H1 (cell line): ENCODE measurements at regions not wholly inside any gene's neighbourhood (a gene's known extent, or its start where the extent isn't known, plus 50 kb on each side); places are given as distances from the start of the nearest gene placed in this dataset.
"Not testable (repeated sequence)": the region's sequence is repeated elsewhere in the genome, so short reads cannot be mapped to it uniquely, and the experiment has no call there.

ENCODE experiments used
- CTCF ChIA-PET: fragments of 300-600 bp; sonication (Branson Sonifier 250); formaldehyde crosslinking; loops from one replicate; lab custom pipeline; 2021; ENCODE audit not compliant: partially characterized antibody; lab: Charles Lee
- POLR2A ChIA-PET: fragments of 300-600 bp; sonication (Branson Sonifier 250); formaldehyde crosslinking; loops from one replicate; lab custom pipeline; 2021; ENCODE audit warnings: inconsistent platforms; ENCODE audit not compliant: partially characterized antibody; lab: Charles Lee
- DNase-seq, 2 experiments: peaks; one replicate each; pipeline versions ENCODE4 v3.0.0 to v3.0.0-alpha.2; 2010 to 2022; ENCODE audit warnings: low spot score in 2 of 2, low read depth in 1 of 2, mixed read lengths in 1 of 2
- FAIRE-seq: peaks from 2 replicates; lab custom pipeline; 2011; peaks lifted over from hg19 to GRCh38; lab: Jason Lieb, UNC
- H2AFZ ChIP-seq: 2 replicates; pipeline ENCODE4 v1.8.1; 2012; ENCODE audit warnings: low read length, inconsistent platforms
- H2AK5ac ChIP-seq: 2 replicates; pipeline ENCODE4 v1.6.1; 2013; ENCODE audit warnings: low read depth, low read length
- H2BK120ac ChIP-seq: replicated peaks from 2 replicates; pipeline ENCODE3; 2013; ENCODE audit warnings: low read depth, low read length, inconsistent platforms
- H2BK12ac ChIP-seq: 2 replicates; pipeline ENCODE4 v1.6.1; 2013; ENCODE audit warnings: low read depth, low read length
- H2BK15ac ChIP-seq: 2 replicates; pipeline ENCODE4 v1.6.1; 2013; ENCODE audit warnings: low read length
- H2BK20ac ChIP-seq: 2 replicates; pipeline ENCODE4 v1.6.1; 2013; ENCODE audit warnings: low read length
- H2BK5ac ChIP-seq: 2 replicates; pipeline ENCODE4 v1.6.1; 2013; ENCODE audit warnings: low read depth, low read length
- H3K14ac ChIP-seq: 2 replicates; pipeline ENCODE4 v1.6.1; 2013; ENCODE audit warnings: inconsistent platforms; ENCODE audit not compliant: insufficient read length
- H3K18ac ChIP-seq: 2 replicates; pipeline ENCODE4 v1.6.1; 2013; ENCODE audit warnings: low read length; ENCODE audit errors: extremely low read depth
- H3K23ac ChIP-seq: 2 replicates; pipeline ENCODE4 v1.6.1; 2013; ENCODE audit warnings: inconsistent platforms; ENCODE audit not compliant: insufficient read length
- H3K23me2 ChIP-seq: 2 replicates; pipeline ENCODE4 v1.6.1; 2013; ENCODE audit warnings: low read depth, low read length
- H3K27ac ChIP-seq: 2 replicates; pipeline ENCODE4 v1.6.1; 2011; ENCODE audit warnings: low read depth, low read length, inconsistent platforms
- H3K27me3 ChIP-seq, 4 experiments: replicated peaks in 1 of 4; 1 replicate in 1 of 4; 2 replicates in 3 of 4; pipeline versions ENCODE4 v1.6.1 to v1.8.1; 2011 to 2013; ENCODE audit warnings: low read length in 3 of 4, mild to moderate bottlenecking in 3 of 4, inconsistent platforms in 2 of 4, mixed read lengths in 2 of 4, moderate library complexity in 1 of 4; ENCODE audit not compliant: control insufficient read depth in 3 of 4, insufficient read depth in 3 of 4; ENCODE audit errors: extremely low read depth in 1 of 4
- H3K36me3 ChIP-seq, 4 experiments: 2 replicates each; pipeline versions ENCODE4 v1.6.1 to v1.8.1; 2011 to 2013; ENCODE audit warnings: mild to moderate bottlenecking in 4 of 4, low read length in 3 of 4, moderate library complexity in 2 of 4, control low read depth in 1 of 4, inconsistent platforms in 1 of 4; ENCODE audit not compliant: insufficient read depth in 4 of 4, control insufficient read depth in 2 of 4
- H3K4ac ChIP-seq: replicated peaks from 2 replicates; pipeline ENCODE3; 2013; ENCODE audit warnings: low read length, low read depth, mixed read lengths, inconsistent platforms; ENCODE audit not compliant: insufficient read length
- H3K4me1 ChIP-seq, 4 experiments: replicated peaks in 1 of 4; 1 replicate in 1 of 4; 2 replicates in 3 of 4; pipeline versions ENCODE4 v1.6.1 to v1.8.1; 2011 to 2013; ENCODE audit warnings: low read length in 3 of 4, inconsistent platforms in 2 of 4, mixed read lengths in 1 of 4; ENCODE audit not compliant: insufficient read depth in 4 of 4, control insufficient read depth in 3 of 4
- H3K4me2 ChIP-seq, 2 experiments: 2 replicates each; pipeline versions ENCODE4 v1.6.1 to v1.8.1; 2011 to 2013; ENCODE audit warnings: low read depth in 2 of 2, low read length in 2 of 2, control low read depth in 1 of 2, inconsistent platforms in 1 of 2, mild to moderate bottlenecking in 1 of 2; ENCODE audit not compliant: insufficient read depth in 1 of 2
- H3K4me3 ChIP-seq, 4 experiments: fragments of 200-600, 300-600 bp in 1 of 4; sonication (generic), shearing (Covaris generic), sonication (Bioruptor Twin) in 1 of 4; 2 replicates each; pipeline versions ENCODE4 v1.5.1 to v1.8.1; 2011 to 2016; ENCODE audit warnings: low read length in 4 of 4, low read depth in 3 of 4, control low read depth in 2 of 4, inconsistent platforms in 2 of 4, mild to moderate bottlenecking in 2 of 4, mixed read lengths in 1 of 4, moderate library complexity in 1 of 4; ENCODE audit not compliant: insufficient read depth in 2 of 4; ENCODE audit errors: extremely low read depth in 1 of 4
- H3K56ac ChIP-seq: replicated peaks from 2 replicates; pipeline ENCODE3; 2013; ENCODE audit warnings: low read depth, mild to moderate bottlenecking, mixed read lengths, low read length, inconsistent platforms; ENCODE audit not compliant: insufficient read length
- H3K79me1 ChIP-seq: 2 replicates; pipeline ENCODE4 v1.6.1; 2013; ENCODE audit warnings: low read depth, low read length, control low read depth
- H3K79me2 ChIP-seq, 2 experiments: 2 replicates each; pipeline versions ENCODE4 v1.6.1 to v1.8.1; 2012 to 2013; ENCODE audit warnings: low read length in 2 of 2, mild to moderate bottlenecking in 2 of 2, inconsistent platforms in 1 of 2; ENCODE audit not compliant: insufficient read depth in 2 of 2, control insufficient read depth in 1 of 2
- H3K9ac ChIP-seq, 4 experiments: replicated peaks in 1 of 4; 1 replicate in 1 of 4; 2 replicates in 3 of 4; pipeline versions ENCODE4 v1.6.1 to v1.8.1; 2011 to 2013; ENCODE audit warnings: low read depth in 3 of 4, low read length in 3 of 4, control low read depth in 2 of 4, mild to moderate bottlenecking in 2 of 4, moderate library complexity in 2 of 4, inconsistent platforms in 1 of 4; ENCODE audit errors: extremely low read depth in 1 of 4
- H3K9me3 ChIP-seq, 2 experiments: 2 replicates each; pipeline versions ENCODE4 v1.6.1 to v1.8.1; 2012 to 2013; ENCODE audit warnings: mild to moderate bottlenecking in 2 of 2, moderate library complexity in 2 of 2, control low read depth in 1 of 2, inconsistent platforms in 1 of 2, low read depth in 1 of 2, low read length in 1 of 2, mixed read lengths in 1 of 2; ENCODE audit not compliant: insufficient read depth in 2 of 2
- H4K20me1 ChIP-seq, 2 experiments: replicated peaks in 1 of 2; 2 replicates each; pipeline versions ENCODE3 to v1.8.1; 2011 to 2013; ENCODE audit warnings: inconsistent platforms in 2 of 2, low read length in 2 of 2, mild to moderate bottlenecking in 1 of 2; ENCODE audit not compliant: insufficient read depth in 2 of 2, control insufficient read depth in 1 of 2
- H4K5ac ChIP-seq: 2 replicates; pipeline ENCODE4 v1.6.1; 2013; ENCODE audit warnings: low read length, low read depth, mixed read lengths, inconsistent platforms; ENCODE audit not compliant: insufficient read length
- H4K8ac ChIP-seq: 2 replicates; pipeline ENCODE4 v1.8.0; 2013; ENCODE audit warnings: mild to moderate bottlenecking, moderate library complexity, low read length, inconsistent platforms; ENCODE audit not compliant: insufficient read depth; ENCODE audit errors: extremely low read depth
- H4K91ac ChIP-seq: replicated peaks from 2 replicates; pipeline ENCODE3; 2013; ENCODE audit warnings: low read length, mixed read lengths, inconsistent platforms; ENCODE audit not compliant: insufficient read length
- RAD21 ChIP-seq, 2 experiments: IDR thresholded peaks in 1 of 2; conservative IDR thresholded peaks in 1 of 2; 2 replicates each; pipeline ENCODE4 v1.6.1; 2011; ENCODE audit warnings: low read depth in 2 of 2, low read length in 2 of 2, improper control_type of control experiment in 1 of 2, inconsistent platforms in 1 of 2, mild to moderate bottlenecking in 1 of 2, moderate library complexity in 1 of 2
- WGBS, 2 experiments: shearing (Covaris generic) in 1 of 2; methylation state at CpG; one replicate each; pipeline versions ENCODE4 v1.1.6 to v1.1.7; 2013 to 2015; ENCODE audit warnings: low lambda C conversion rate in 2 of 2, mixed read lengths in 2 of 2, inconsistent platforms in 1 of 2, low coverage in 1 of 2, missing lambda C conversion rate in 1 of 2; ENCODE audit not compliant: insufficient replicate concordance in 2 of 2, insufficient coverage in 1 of 2, insufficient read length in 1 of 2; ENCODE audit errors: extremely low coverage in 1 of 2, missing lambda C conversion rate in 1 of 2; 5-methylcytosine and 5-hydroxymethylcytosine counted together

- no peak for TF ChIP-seq RAD21 (IDR thresholded peaks at IDR 0.05 in 1 of 2, conservative IDR thresholded peaks at IDR 0.05 in 1 of 2; ENCODE audit: low read depth in 2 of 2, low read length in 2 of 2)
Measured at GRCh38 chrX:121433289-121433688, 385.9 kb downstream of the GLUD2 start (continued).

GRCh38 chrX:121437666-121438065, 390.3 kb downstream of the GLUD2 start:
- H4K5ac ChIP-seq, FAIRE-seq, H3K36me3 ChIP-seq, H3K79me1 ChIP-seq, CTCF ChIA-PET, H3K4me1 ChIP-seq, H3K56ac ChIP-seq, H3K27me3 ChIP-seq, H3K23ac ChIP-seq, H3K4ac ChIP-seq, H2BK12ac ChIP-seq, H2BK15ac ChIP-seq, H3K4me2 ChIP-seq, H2AK5ac ChIP-seq, H3K9ac ChIP-seq, H3K79me2 ChIP-seq, H3K18ac ChIP-seq, H2AFZ ChIP-seq, H3K14ac ChIP-seq, H2BK5ac ChIP-seq, H4K91ac ChIP-seq, DNase-seq, H3K4me3 ChIP-seq, H3K9me3 ChIP-seq, H4K8ac ChIP-seq, H3K27ac ChIP-seq, H2BK120ac ChIP-seq, H4K20me1 ChIP-seq, H3K23me2 ChIP-seq, H2BK20ac ChIP-seq, POLR2A ChIA-PET: not testable (repeated sequence)
- 93% methylated on average over 9 of the region's 23 CpGs; no CpG with 5 or more reads in 1 of the 2 experiments for WGBS, 2 experiments
